Transverse colon (tissue), 4 donors: ENCODE measurements at regions not wholly inside any gene's neighbourhood (a gene's known extent, or its start where the extent isn't known, plus 50 kb on each side); places are given as distances from the start of the nearest gene placed in this dataset.

Experiments
- CTCF ChIP-seq, 5 experiments: fragments of 200-600 bp in 3 of 5; fragments of 450-650 bp in 2 of 5; sonication (generic) in 3 of 5; IDR thresholded peaks; 1 replicate in 2 of 5; 2 replicates in 3 of 5; pipeline ENCODE4 v1.5.1; 2016 to 2017; ENCODE audit warnings: antibody characterized with exemption in 5 of 5, inconsistent platforms in 3 of 5, mild to moderate bottlenecking in 2 of 5, moderate library complexity in 1 of 5
- EP300 ChIP-seq: sonication (generic); formaldehyde crosslinking; IDR thresholded peaks from one replicate; pipeline ENCODE4 v1.6.1; 2017; ENCODE audit warnings: antibody characterized with exemption, low read depth
- POLR2A ChIP-seq: fragments of 450-650 bp; IDR thresholded peaks from one replicate; pipeline ENCODE4 v1.6.1; 2016; ENCODE audit warnings: antibody characterized with exemption, mild to moderate bottlenecking, moderate library complexity
- POLR2AphosphoS5 ChIP-seq, 3 donors: sonication (generic); formaldehyde crosslinking; IDR thresholded peaks; one replicate each; pipeline ENCODE4 v1.6.1; 2016; ENCODE audit warnings: antibody characterized with exemption in 3 of 3

GRCh38 chr13:34428911-34429310 lies 513.2 kb upstream of the NBEA start:
- TF ChIP-seq CTCF (IDR thresholded peaks at IDR 0.05) (no peak), EP300 (no peak), POLR2AphosphoS5 (IDR thresholded peaks at IDR 0.05) (no peak), POLR2A (no peak)
